ENCODE measurements at regions not wholly inside any gene's neighbourhood (a gene's known extent, or its start where the extent isn't known, plus 50 kb on each side); places are given as distances from the start of the nearest gene placed in this dataset.

DNA sequence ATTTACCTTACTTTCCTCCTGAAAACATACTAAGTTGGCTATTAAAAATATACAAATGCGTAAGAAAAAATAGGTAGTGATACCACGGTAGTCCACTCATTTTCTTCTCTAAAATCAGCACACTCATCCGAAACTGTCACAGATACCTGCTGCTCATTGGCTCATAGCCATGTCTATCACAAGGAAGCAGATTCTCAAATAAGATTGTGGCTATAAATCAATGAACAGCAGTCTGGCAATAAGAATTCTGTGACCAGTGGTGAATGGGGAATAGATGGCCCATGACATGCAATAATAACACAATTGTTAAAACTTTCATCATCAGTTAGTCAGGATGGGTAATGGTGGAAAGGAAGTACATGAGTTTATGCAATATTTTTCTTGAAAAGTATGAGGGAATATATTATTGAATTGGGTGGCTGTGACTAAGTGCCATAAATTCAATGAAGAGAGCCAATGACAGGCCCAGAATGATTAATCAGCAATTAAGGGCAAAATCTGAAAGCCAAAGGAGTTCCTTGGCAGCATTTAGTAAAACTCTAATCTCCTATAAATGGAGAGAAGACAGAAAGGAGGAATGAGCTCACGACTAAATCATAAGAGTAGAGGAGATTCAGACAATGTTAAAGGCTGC is 202.3 kb upstream of the NEIL3 start:
- H3K4me3 ChIP-seq: no peak overlapping the region
- WGBS: 54% methylated on average over 4 of the region's 4 CpGs
- H3K27me3 ChIP-seq: no peaks in the 10 kb centered on the region
- H3K36me3 ChIP-seq: no peaks in the 10 kb centered on the region
- no peak for DNase-seq (ENCODE audit: low spot score in 2 of 2)
- no peaks in the 10 kb centered on the region for H3K9me3 ChIP-seq
- TF ChIP-seq, protein P1, sequence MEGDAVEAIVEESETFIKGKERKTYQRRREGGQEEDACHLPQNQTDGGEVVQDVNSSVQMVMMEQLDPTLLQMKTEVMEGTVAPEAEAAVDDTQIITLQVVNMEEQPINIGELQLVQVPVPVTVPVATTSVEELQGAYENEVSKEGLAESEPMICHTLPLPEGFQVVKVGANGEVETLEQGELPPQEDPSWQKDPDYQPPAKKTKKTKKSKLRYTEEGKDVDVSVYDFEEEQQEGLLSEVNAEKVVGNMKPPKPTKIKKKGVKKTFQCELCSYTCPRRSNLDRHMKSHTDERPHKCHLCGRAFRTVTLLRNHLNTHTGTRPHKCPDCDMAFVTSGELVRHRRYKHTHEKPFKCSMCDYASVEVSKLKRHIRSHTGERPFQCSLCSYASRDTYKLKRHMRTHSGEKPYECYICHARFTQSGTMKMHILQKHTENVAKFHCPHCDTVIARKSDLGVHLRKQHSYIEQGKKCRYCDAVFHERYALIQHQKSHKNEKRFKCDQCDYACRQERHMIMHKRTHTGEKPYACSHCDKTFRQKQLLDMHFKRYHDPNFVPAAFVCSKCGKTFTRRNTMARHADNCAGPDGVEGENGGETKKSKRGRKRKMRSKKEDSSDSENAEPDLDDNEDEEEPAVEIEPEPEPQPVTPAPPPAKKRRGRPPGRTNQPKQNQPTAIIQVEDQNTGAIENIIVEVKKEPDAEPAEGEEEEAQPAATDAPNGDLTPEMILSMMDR (IDR thresholded peaks at IDR 0.05): no peak
- TF ChIP-seq POLR2A (IDR thresholded peaks at IDR 0.05) (no peak), EP300 (IDR thresholded peaks at IDR 0.05) (no peak), POLR2AphosphoS5 (IDR thresholded peaks at IDR 0.05) (no peak)
- H3K27ac ChIP-seq: no peak overlapping the region
- no peaks in the 10 kb centered on the region for H3K4me1 ChIP-seq

DNA sequence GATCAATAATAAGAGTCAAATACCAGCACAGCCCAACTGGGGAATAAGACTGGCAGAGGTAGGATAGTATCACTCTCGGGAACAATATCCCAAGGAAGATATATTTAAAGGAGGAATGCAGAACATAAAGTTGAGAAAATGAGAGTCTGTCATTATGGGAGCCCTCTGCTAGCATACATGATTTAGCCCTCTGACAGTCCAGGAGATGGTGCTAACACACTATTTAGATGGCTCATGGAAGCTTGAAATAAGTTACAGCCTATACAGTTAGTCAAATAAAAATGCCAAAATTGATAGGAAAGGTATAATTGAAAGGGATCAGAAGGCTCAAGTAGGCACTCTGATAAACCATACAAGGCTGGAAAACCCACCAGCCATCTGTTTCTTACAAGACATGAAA is 201.0 kb upstream of the NEIL3 start:
- 80% methylated on average over 1 of the region's 1 CpG for WGBS
- Histone ChIP-seq H3K4me1 (no peaks in the 10 kb centered on the region), H3K36me3 (no peaks in the 10 kb centered on the region), H3K27ac (no peak overlapping the region), H3K27me3 (no peaks in the 10 kb centered on the region), H3K9me3 (no peaks in the 10 kb centered on the region), H3K4me3 (no peak overlapping the region)
- no peak for DNase-seq (ENCODE audit: low spot score in 2 of 2)
- TF ChIP-seq, protein P1 (IDR thresholded peaks at IDR 0.05): no peak
- TF ChIP-seq POLR2A (IDR thresholded peaks at IDR 0.05): no peak
- no peak for TF ChIP-seq EP300 (IDR thresholded peaks at IDR 0.05)
- no peak for TF ChIP-seq POLR2AphosphoS5 (IDR thresholded peaks at IDR 0.05)

DNA sequence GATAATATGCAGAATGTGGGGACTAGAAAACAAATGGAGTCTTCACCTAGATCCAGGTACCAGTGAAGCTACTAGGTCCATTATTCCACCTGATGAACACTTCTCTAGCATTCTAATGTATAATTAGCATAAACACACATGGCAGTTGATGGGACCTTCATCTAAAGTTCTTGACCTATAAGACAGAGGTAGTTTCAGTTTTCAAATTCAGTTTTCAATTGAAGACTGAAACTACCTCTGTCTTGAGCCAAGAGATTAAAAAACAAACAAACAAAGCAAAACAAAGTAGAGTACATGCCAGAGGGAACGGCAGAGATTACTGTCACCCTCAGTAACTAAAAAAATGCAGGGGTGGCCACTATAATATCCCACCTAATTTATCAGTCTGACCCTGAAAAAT is 199.9 kb upstream of the NEIL3 start:
- no peak for DNase-seq (ENCODE audit: low spot score in 2 of 2)
- Histone ChIP-seq H3K4me3 (no peak overlapping the region), H3K36me3 (no peaks in the 10 kb centered on the region), H3K9me3 (no peaks in the 10 kb centered on the region), H3K4me1 (no peaks in the 10 kb centered on the region), H3K27me3 (no peaks in the 10 kb centered on the region), H3K27ac (no peak overlapping the region)
- TF ChIP-seq EP300 (IDR thresholded peaks at IDR 0.05) (no peak), POLR2AphosphoS5 (IDR thresholded peaks at IDR 0.05) (no peak), POLR2A (IDR thresholded peaks at IDR 0.05) (no peak)
- TF ChIP-seq, protein P1 (IDR thresholded peaks at IDR 0.05): no peak
- 72% methylated on average over 1 of the region's 1 CpG for WGBS

DNA sequence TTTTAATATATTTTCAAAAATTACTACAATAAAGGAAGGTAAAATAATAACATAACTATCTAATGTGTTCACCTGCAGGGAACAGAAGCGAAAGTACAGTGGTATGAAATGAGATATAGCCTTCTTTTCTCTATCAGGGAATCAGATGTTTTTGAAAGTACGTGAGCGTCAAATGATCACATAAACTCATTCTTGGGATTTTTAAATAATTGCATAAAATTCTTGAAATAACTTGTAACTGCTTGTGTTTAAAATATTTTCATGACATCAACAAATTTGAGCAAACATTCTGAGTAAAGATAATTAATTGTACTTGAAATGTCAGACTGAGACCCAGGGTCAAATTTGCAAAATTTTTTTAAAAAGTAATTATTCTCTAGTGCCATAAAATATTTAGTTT is 193.5 kb upstream of the NEIL3 start:
- 60% methylated on average over 3 of the region's 3 CpGs for WGBS
- TF ChIP-seq POLR2AphosphoS5 (IDR thresholded peaks at IDR 0.05) (no peak), EP300 (IDR thresholded peaks at IDR 0.05) (no peak), POLR2A (IDR thresholded peaks at IDR 0.05) (no peak)
- TF ChIP-seq, protein P1 (IDR thresholded peaks at IDR 0.05): no peak
- Histone ChIP-seq H3K27me3 (no peaks in the 10 kb centered on the region), H3K4me3 (no peak overlapping the region), H3K27ac (no peak overlapping the region), H3K9me3 (no peaks in the 10 kb centered on the region), H3K36me3 (no peaks in the 10 kb centered on the region), H3K4me1 (no peaks in the 10 kb centered on the region)
- DNase-seq (ENCODE audit: low spot score in 2 of 2): no peak

DNA sequence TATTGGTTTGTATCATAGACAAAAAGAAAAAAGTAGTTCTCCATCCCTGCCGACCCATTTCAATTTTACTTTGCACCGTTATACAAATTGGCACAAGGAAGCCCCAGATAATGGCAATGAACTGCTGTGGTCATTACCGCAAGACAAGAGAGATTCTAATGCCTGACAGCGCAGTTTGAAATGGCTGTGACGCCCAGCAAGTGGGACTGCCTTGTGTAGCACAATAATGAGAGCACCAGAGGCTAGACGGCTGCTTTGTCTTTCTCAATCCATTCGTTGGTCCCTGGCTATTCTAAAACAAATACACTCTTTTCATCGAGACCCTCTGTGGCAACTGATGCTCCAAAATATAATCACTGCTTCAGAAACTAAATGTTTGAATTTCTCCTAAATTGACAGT is 192.4 kb upstream of the NEIL3 start:
- Histone ChIP-seq H3K9me3 (no peaks in the 10 kb centered on the region), H3K4me1 (no peaks in the 10 kb centered on the region), H3K27me3 (no peaks in the 10 kb centered on the region), H3K27ac (no peak overlapping the region), H3K36me3 (no peaks in the 10 kb centered on the region), H3K4me3 (no peak overlapping the region)
- DNase-seq (ENCODE audit: low spot score in 2 of 2): no peak
- no peak for TF ChIP-seq EP300 (IDR thresholded peaks at IDR 0.05)
- WGBS: 75% methylated on average over 8 of the region's 8 CpGs

DNA sequence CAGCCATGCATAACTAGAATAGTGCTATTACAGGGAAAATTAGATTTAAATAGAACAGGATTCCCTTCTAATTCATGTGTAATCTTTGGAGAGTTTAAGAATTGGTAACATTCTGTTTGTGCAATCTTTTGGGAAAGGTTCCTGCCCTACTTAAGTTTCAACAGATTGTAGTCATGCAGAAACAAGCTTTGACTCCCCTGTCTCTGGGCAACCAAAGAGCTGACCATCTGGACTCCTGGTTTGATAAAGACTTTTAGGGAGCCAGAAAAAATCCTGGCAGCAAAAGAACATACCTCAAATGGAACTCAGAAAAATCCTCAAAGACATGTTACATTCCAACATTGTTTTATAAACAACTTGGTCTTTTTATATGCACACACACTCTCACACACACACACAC is 191.1 kb upstream of the NEIL3 start:
- Histone ChIP-seq H3K4me1 (no peaks in the 10 kb centered on the region), H3K27me3 (no peaks in the 10 kb centered on the region), H3K27ac (no peak overlapping the region), H3K9me3 (no peaks in the 10 kb centered on the region), H3K36me3 (no peaks in the 10 kb centered on the region), H3K4me3 (no peak overlapping the region)
- DNase-seq (ENCODE audit: low spot score in 2 of 2): no peak
- TF ChIP-seq POLR2A (IDR thresholded peaks at IDR 0.05): no peak
- no peak for TF ChIP-seq POLR2AphosphoS5 (IDR thresholded peaks at IDR 0.05)
- TF ChIP-seq, protein P1 (IDR thresholded peaks at IDR 0.05): no peak
- TF ChIP-seq EP300 (IDR thresholded peaks at IDR 0.05): no peak

All from suprapubic skin (tissue), 4 donors.